Bronchial epithelial cell (primary cell): ENCODE measurements at regions not wholly inside any gene's neighbourhood (a gene's known extent, or its start where the extent isn't known, plus 50 kb on each side); places are given as distances from the start of the nearest gene placed in this dataset.
A peak's percentile ranks its signal among the peaks of the same experiment; 100 is the strongest.

Source experiments
- DNase-seq: peaks from one replicate; pipeline ENCODE4 v3.0.0-alpha.2; 2010; ENCODE audit warnings: low read depth
- FAIRE-seq: peaks from 2 replicates; lab custom pipeline; 2011; peaks lifted over from hg19 to GRCh38; lab: Jason Lieb, UNC
- H3K27me3 ChIP-seq: 2 replicates; pipeline ENCODE4 v1.5.1; 2011; ENCODE audit warnings: low read length; ENCODE audit not compliant: control insufficient read depth, insufficient read depth
- H3K36me3 ChIP-seq: 2 replicates; pipeline ENCODE4 v1.5.1; 2011; ENCODE audit warnings: low read length; ENCODE audit not compliant: control insufficient read depth, insufficient read depth
- H3K4me3 ChIP-seq: 2 replicates; pipeline ENCODE4 v1.5.1; 2011; ENCODE audit warnings: mild to moderate bottlenecking, low read depth, low read length, control low read depth
- TF ChIP-seq, protein P1 (sequence below): IDR thresholded peaks from 2 replicates; pipeline ENCODE4 v1.5.1; 2011; ENCODE audit warnings: mild to moderate bottlenecking, moderate library complexity, low read length, control low read depth, inconsistent platforms; ENCODE audit not compliant: insufficient read depth, severe bottlenecking

- FAIRE-seq: no peak
- Histone ChIP-seq H3K27me3 (no peaks in the 10 kb centered on the region), H3K4me3 (no peak overlapping the region), H3K36me3 (no peaks in the 10 kb centered on the region)
- TF ChIP-seq, protein P1, sequence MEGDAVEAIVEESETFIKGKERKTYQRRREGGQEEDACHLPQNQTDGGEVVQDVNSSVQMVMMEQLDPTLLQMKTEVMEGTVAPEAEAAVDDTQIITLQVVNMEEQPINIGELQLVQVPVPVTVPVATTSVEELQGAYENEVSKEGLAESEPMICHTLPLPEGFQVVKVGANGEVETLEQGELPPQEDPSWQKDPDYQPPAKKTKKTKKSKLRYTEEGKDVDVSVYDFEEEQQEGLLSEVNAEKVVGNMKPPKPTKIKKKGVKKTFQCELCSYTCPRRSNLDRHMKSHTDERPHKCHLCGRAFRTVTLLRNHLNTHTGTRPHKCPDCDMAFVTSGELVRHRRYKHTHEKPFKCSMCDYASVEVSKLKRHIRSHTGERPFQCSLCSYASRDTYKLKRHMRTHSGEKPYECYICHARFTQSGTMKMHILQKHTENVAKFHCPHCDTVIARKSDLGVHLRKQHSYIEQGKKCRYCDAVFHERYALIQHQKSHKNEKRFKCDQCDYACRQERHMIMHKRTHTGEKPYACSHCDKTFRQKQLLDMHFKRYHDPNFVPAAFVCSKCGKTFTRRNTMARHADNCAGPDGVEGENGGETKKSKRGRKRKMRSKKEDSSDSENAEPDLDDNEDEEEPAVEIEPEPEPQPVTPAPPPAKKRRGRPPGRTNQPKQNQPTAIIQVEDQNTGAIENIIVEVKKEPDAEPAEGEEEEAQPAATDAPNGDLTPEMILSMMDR: no peak
- DNase-seq: no peak
Observed at GRCh38 chr4:163621821-163622220, 127.3 kb downstream of the TMA16 start.

- TF ChIP-seq, protein P1: no peak
- DNase-seq: no peak
- H3K27me3 ChIP-seq: no peaks in the 10 kb centered on the region
- no peak overlapping the region for H3K4me3 ChIP-seq
- H3K36me3 ChIP-seq: no peaks in the 10 kb centered on the region
- no peak for FAIRE-seq
Observed at GRCh38 chr4:163622379-163623035, 128.0 kb downstream of the TMA16 start.

DNA sequence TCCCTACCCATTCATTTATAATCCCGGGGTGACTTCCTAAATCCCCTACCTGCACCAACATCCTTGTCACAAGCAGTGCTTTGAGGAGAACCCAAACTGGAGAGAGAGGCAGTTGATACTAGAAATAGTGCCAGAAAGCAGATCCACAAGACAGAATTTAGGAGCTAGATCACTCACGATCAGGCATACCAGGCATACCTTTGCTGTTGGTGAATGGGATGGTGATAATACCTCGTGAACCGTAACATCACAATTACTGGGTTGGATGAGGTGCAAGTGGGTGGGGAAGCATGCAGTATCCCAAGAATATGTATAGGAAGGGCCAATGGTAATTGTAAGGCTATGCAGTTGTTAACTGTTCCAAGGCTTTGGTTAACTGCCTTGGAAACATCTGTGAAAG, 129.3 kb downstream of the TMA16 start:
- DNase-seq (no peak), FAIRE-seq (peak; percentile 76)
- Histone ChIP-seq H3K4me3 (no peak overlapping the region), H3K27me3 (no peaks in the 10 kb centered on the region), H3K36me3 (no peaks in the 10 kb centered on the region)
- TF ChIP-seq, protein P1: no peak

- TF ChIP-seq, protein P1: no peak
- H3K36me3 ChIP-seq: no peaks in the 10 kb centered on the region
- no peak overlapping the region for H3K4me3 ChIP-seq
- no peak for FAIRE-seq
- no peak for DNase-seq
- no peaks in the 10 kb centered on the region for H3K27me3 ChIP-seq
Observed at GRCh38 chr4:163624727-163625126, 130.2 kb downstream of the TMA16 start.

- DNase-seq (no peak), FAIRE-seq (no peak)
- TF ChIP-seq, protein P1: no peak
- Histone ChIP-seq H3K36me3 (no peaks in the 10 kb centered on the region), H3K4me3 (no peak overlapping the region), H3K27me3 (no peaks in the 10 kb centered on the region)
Observed at GRCh38 chr4:163631288-163631687, 136.8 kb downstream of the TMA16 start.

DNA sequence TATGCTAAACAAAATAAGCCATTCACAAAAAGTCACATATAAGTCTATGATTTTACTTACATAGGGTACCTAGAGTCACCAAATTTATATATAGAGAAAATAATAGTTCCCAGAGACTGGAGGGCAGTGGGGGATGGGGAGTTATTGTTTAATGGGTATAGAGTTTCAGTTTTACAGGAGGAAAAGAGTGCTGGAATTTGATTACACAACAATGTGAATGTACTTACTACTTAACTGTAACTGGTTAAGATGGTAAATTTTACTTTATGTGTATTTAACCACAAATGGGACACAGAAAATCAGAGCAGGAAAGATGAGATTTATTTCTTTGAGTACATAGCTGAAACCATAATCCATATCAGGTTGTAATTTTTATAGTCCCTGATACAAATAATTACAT, 144.4 kb downstream of the TMA16 start:
- DNase-seq (no peak), FAIRE-seq (no peak)

More for the DNA sequence above, 144.4 kb downstream of the TMA16 start:
- no peaks in the 10 kb centered on the region for H3K36me3 ChIP-seq
- H3K4me3 ChIP-seq: no peak overlapping the region
- TF ChIP-seq, protein P1: no peak
- H3K27me3 ChIP-seq: no peaks in the 10 kb centered on the region
